Gastrocnemius medialis (tissue), 4 donors: ENCODE measurements at regions not wholly inside any gene's neighbourhood (a gene's known extent, or its start where the extent isn't known, plus 50 kb on each side); places are given as distances from the start of the nearest gene placed in this dataset.

ENCODE experiments used
- POLR2A ChIP-seq, 2 donors: fragments of 450-650 bp; IDR thresholded peaks; one replicate each; pipeline ENCODE4 v1.6.1; 2017; ENCODE audit warnings: antibody characterized with exemption in 2 of 2, mild to moderate bottlenecking in 2 of 2, moderate library complexity in 2 of 2
- TF ChIP-seq, protein P1 (sequence below), 5 experiments: fragments of 450-650 bp in 3 of 5; fragments of 200-600 bp in 2 of 5; sonication (generic) in 2 of 5; IDR thresholded peaks in 4 of 5; conservative IDR thresholded peaks in 1 of 5; 1 replicate in 4 of 5; 2 replicates in 1 of 5; pipeline ENCODE4 v1.5.1; 2016 to 2019; ENCODE audit warnings: antibody characterized with exemption in 5 of 5, mild to moderate bottlenecking in 3 of 5, moderate library complexity in 3 of 5

DNA sequence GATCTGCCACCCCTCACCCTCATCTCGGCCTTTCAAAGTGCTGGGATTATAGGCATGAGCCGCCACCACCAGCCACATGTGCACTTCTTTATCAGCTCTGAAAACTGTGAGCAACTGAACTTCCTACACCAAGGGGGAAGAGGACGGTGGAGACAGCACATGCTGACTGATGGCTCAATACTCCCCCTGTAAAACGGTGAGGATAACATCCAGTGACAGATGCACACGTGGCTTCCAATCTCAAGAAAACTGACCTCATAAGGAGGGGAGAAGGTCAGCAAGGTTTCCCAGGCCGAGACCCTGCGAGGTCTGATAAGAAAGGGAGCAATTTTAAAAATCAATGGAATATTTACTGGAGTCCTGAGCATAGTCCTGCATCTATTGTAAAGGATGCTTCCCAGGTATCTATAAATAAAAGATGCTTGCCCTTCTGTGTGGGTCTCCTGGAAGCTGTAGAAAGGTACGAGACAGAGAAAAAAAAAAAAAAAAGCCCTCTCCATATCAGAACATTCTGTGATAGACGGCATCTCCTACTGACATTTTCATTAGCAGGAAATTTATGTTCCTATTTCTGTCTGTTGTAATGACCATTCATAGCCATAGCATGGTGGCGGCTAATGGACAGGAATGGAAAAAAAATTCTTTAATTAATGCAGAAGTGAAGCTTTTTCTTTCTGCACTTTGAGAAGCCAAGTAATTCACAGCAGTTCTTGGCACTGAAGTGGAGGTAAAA is 385.1 kb downstream of the ZNF536 start:
- TF ChIP-seq, protein P1, sequence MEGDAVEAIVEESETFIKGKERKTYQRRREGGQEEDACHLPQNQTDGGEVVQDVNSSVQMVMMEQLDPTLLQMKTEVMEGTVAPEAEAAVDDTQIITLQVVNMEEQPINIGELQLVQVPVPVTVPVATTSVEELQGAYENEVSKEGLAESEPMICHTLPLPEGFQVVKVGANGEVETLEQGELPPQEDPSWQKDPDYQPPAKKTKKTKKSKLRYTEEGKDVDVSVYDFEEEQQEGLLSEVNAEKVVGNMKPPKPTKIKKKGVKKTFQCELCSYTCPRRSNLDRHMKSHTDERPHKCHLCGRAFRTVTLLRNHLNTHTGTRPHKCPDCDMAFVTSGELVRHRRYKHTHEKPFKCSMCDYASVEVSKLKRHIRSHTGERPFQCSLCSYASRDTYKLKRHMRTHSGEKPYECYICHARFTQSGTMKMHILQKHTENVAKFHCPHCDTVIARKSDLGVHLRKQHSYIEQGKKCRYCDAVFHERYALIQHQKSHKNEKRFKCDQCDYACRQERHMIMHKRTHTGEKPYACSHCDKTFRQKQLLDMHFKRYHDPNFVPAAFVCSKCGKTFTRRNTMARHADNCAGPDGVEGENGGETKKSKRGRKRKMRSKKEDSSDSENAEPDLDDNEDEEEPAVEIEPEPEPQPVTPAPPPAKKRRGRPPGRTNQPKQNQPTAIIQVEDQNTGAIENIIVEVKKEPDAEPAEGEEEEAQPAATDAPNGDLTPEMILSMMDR (IDR thresholded peaks at IDR 0.05 in 4 of 5, conservative IDR thresholded peaks at IDR 0.05 in 1 of 5), result no peak
- no peak for TF ChIP-seq POLR2A (IDR thresholded peaks at IDR 0.05)
